Endothelial cell of umbilical vein (primary cell): ENCODE measurements at regions not wholly inside any gene's neighbourhood (a gene's known extent, or its start where the extent isn't known, plus 50 kb on each side); places are given as distances from the start of the nearest gene placed in this dataset.

Experiments
- CTCF ChIP-seq, 2 donors: IDR thresholded peaks; 1 replicate in 1 of 2; 2 replicates in 1 of 2; pipeline ENCODE4 v1.5.1; 2011; ENCODE audit warnings: low read length in 2 of 2, mild to moderate bottlenecking in 2 of 2, moderate library complexity in 2 of 2, control low read depth in 1 of 2, inconsistent platforms in 1 of 2, low read depth in 1 of 2; ENCODE audit not compliant: insufficient read depth in 1 of 2; ENCODE audit errors: extremely low read depth in 1 of 2
- EZH2 ChIP-seq: IDR thresholded peaks from 2 replicates; pipeline ENCODE4 v1.6.1; 2012; ENCODE audit warnings: borderline replicate concordance, low read depth, mild to moderate bottlenecking, moderate library complexity, low read length, inconsistent platforms; ENCODE audit not compliant: severe bottlenecking
- FOS ChIP-seq: IDR thresholded peaks from 2 replicates; pipeline ENCODE4 v1.6.1; 2011; ENCODE audit warnings: mild to moderate bottlenecking, low read length, moderate library complexity, borderline replicate concordance; ENCODE audit not compliant: insufficient read depth
- GATA2 ChIP-seq: IDR thresholded peaks from 2 replicates; pipeline ENCODE4 v1.7.0; 2011; ENCODE audit warnings: low read depth, mild to moderate bottlenecking, moderate library complexity, mixed read lengths, low read length; ENCODE audit not compliant: insufficient read length, insufficient read depth
- JUN ChIP-seq: IDR thresholded peaks from 2 replicates; pipeline ENCODE4 v1.6.1; 2011; ENCODE audit warnings: borderline replicate concordance, low read depth; ENCODE audit not compliant: insufficient read length, insufficient read depth
- MAX ChIP-seq: IDR thresholded peaks from 2 replicates; pipeline ENCODE4 v1.6.1; 2011; ENCODE audit not compliant: insufficient read depth, insufficient read length
- MYC ChIP-seq: IDR thresholded peaks from one replicate; pipeline ENCODE4 v1.6.1; 2011; ENCODE audit warnings: mild to moderate bottlenecking, low read depth, low read length
- POLR2A ChIP-seq: IDR thresholded peaks from 2 replicates; pipeline ENCODE4 v1.6.1; 2012; ENCODE audit warnings: low read depth, mild to moderate bottlenecking, control low read depth, low read length
- POLR2AphosphoS5 ChIP-seq: IDR thresholded peaks from 2 replicates; pipeline ENCODE4 v1.6.1; 2012; ENCODE audit warnings: low read depth, mild to moderate bottlenecking, control low read depth, low read length, moderate library complexity; ENCODE audit not compliant: insufficient read depth

- no peak for TF ChIP-seq EZH2
- no peak for TF ChIP-seq CTCF (IDR thresholded peaks at IDR 0.05; ENCODE audit: extremely low read depth in 1 of 2, insufficient read depth in 1 of 2, low read depth in 1 of 2, low read length in 2 of 2)
- TF ChIP-seq MYC: no peak
- no peak for TF ChIP-seq POLR2A
- no peak for TF ChIP-seq FOS
- no peak for TF ChIP-seq POLR2AphosphoS5
- no peak for TF ChIP-seq MAX
- no peak for TF ChIP-seq GATA2
- TF ChIP-seq JUN: no peak
Observed at GRCh38 chr3:65081536-65081935, 393.7 kb upstream of the ADAMTS9 start.
